HG03060 (cell line): ENCODE measurements at regions not wholly inside any gene's neighbourhood (a gene's known extent, or its start where the extent isn't known, plus 50 kb on each side); places are given as distances from the start of the nearest gene placed in this dataset.
"Not testable (repeated sequence)": the region's sequence is repeated elsewhere in the genome, so short reads cannot be mapped to it uniquely, and the experiment has no call there.

ENCODE experiments used
- ATAC-seq: cut with Tn5 transposase; IDR thresholded peaks from one replicate; pipeline ENCODE4 v1.9.1; 2021; ENCODE audit warnings: low read depth, moderate number of reproducible peaks; ENCODE audit not compliant: unreplicated experiment

DNA sequence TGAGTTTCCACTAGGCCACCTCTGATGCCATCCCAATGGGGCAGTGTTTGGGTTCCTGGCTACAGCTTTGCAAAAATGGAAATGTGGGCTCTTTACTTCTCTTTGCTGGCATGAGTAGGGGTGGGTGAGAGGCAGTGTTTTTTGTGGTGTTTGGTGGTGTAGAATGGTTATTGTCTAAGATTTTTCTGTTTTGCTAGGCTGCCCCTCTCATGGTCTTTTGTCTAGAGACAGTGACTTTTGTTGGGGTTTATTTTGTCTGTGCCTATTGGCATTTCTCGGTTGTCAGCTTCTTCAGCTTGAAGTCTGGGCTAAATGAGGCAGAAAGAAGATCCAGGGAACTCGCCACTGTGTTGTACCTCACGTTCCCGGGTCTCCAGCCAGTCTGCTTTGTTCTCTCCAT, 112.1 kb downstream of the CENPF start:
- no peak for ATAC-seq

DNA sequence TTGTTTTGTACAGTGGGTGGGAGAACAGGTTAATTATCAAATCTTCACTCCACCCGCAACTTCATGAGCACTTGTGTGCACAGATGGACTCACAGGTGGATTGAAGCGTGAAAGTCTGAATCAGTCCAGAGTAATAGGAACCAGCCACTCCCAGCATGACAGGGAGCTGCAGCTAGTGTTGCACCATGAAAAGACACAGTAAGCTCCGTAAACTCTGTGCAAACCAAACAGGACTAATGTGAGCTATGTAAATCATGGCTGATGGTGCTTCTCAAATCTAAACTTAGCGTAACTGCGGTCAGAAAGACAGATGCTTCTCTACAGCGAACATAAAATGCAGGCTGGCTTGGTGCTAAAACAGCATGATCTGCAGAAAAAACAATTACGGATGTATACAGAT, 114.4 kb downstream of the CENPF start:
- no peak for ATAC-seq

DNA sequence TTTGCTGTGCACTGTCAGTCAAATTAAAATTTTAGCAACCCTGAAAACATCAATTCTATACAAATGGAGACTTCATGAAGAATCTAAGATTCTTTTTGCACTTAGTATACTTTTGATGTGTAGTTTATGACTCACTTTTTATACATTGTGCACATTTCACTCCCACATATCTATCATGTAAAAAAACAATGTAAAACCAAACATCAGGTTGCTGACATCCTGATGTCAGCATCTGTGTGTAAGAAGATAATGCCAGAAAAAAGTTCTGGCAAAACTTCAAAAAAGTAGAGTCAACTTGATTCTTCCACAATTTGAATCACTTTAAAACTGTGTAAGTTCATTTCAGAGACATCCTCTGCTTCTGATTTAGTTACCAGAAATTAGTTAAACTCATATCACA, 115.7 kb downstream of the CENPF start:
- no peak for ATAC-seq

DNA sequence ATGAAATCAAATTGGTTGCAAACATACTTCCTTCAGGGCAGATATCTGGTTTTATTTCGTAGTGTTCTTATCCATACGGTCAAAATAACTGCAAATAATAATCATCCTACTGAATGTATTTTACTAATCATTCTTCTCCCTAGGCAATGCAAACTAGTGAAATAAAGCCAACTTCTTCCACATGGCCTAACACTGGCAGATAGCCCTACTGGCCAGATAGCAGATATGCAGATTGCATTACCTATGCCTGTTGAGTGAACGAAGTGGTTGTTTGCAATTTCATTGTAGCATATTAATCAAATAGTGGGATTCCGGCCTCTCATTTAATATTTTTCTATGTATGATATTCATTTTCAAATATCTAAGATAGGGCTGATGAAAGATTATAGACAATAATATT, 116.2 kb downstream of the CENPF start:
- ATAC-seq: no peak

DNA sequence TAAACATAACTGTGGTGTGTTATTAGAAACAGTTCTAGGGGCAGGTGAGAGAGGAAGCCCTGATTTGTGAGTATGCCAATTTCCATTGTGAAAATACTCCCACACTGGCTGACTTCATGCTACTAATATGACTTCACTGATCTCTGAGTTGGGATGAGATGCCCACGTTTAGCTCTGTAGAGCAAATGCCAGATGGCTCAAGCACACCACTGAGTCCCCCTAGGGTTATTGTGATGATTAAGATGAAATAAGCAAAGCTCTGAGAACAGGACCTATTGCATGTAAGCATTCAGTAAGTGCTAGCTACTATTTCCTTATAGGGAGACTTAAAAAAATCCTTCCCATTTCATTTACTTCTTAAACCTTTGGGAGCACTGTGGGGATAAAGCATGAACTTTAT, 117.6 kb downstream of the CENPF start:
- ATAC-seq: no peak

DNA sequence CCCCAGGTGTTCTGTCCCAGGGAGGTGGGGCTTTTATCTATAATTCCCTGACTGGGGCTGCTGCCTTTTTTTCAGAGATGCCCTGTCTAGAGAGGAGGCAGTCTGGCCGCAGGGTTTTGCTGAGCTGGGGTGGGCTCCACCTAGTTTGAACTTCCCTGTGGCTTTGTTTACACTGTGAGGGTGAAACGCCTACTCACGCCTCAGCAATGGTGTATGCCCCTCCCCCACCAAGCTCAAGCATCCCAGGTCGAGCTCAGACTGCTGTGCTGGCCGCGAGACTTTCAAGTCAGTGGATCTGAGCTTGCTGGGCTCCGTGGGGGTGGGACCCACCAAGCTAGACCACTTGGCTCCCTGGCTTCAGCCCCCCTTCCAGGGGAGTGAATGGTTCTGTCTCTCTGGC, 124.3 kb downstream of the CENPF start:
- no peak for ATAC-seq

DNA sequence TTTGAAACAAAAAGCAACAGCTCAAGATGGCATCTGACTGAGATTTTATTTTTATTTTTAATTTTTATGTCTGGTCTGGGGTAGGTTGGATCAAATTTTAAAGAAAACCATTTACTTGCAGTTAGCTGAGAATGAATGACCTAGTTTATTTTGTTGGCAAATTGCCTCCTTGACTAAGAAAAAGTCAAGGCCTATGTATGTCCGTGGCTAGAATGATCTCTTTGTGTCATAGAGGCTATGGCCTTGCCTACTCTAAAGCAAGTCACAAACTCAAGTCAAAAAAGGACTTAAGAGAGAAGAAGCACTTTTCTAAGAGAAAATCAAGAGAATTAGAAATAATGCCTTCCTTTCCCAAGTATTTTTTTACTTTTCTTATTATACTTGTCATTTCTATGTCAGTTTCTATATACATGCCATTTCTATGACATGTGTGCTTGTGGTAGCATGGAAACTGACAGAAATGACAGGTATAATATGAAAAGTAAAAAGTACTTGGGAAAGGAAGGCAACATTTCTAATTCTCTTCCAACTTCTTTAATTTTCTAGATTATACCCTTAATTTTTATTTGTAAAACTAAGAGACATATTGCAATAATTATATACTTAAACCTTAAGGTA, 136.7 kb downstream of the CENPF start:
- no peak for ATAC-seq

DNA sequence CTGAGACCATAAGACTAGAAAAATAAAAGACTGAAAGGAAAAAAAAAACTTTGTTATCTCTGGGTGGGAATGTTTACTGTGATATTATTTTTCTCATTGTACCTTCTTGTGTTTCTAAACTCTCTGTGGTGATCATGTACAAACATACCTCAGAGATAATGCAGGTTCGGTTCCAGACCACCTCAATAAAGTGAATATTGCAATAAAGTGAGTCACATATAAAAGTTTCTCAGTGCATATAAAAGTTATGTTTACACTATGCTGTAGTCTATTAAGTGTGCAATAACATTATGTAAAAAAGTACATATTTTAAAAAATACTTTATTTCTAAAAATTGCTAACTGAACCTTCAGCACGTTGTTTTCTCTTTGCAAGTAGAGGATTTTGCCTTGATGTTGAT, 137.5 kb downstream of the CENPF start:
- ATAC-seq: no peak

DNA sequence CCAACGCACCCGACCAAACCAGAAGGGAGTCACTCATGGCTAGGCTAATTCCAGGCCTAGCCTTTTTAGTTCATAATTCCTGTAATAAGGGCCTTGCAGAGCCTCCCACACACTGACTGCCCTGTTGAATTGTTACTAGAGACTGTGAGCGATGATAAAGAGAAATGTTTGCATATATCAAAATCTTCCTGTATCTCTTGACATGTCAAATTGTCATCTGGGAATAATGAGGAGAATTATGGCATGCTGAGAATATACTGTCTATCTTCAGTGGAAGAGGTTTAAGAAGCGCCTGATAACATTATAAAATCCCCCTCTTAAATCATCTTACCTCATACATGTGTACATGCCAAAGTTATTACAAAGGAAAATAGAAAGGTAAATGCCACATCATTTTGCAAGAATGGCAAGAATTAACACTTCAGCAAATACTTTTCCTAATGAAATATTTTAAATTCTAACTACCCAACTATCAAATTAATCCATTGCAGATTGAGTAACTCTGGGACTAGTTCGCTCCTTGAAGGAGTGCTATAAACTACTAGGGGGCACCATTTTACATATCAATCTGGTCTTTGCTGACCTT, 144.1 kb downstream of the CENPF start:
- ATAC-seq: no peak

DNA sequence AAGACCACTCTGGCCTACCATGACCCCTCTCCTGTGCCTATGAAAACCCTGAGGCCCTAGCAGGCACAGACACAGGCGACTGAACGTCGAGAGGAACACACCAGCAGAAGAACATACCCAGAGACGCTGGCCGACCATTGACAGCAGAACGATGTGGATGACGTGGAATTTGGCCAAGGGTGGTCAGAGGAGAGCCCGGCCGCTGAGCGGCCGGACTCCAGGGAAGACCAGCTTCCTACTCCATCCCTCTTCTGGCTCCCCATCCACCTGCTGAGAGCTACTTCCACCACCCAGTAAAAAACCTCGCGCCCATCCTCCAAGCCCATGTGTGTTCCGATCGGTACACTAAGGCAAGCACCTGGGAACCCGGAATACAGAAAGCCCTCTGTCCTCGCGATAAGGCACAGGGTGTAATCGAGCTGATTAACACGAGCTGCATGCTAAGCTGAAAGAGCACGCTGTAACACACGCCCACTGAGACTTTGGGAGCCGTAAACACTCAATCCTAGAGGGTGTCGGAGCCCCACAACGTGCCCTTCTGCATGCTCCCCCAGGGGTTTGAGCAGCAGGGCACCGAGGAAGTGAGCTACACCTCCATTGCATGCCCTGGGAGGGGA, 150.3 kb downstream of the CENPF start:
- no peak for ATAC-seq

DNA sequence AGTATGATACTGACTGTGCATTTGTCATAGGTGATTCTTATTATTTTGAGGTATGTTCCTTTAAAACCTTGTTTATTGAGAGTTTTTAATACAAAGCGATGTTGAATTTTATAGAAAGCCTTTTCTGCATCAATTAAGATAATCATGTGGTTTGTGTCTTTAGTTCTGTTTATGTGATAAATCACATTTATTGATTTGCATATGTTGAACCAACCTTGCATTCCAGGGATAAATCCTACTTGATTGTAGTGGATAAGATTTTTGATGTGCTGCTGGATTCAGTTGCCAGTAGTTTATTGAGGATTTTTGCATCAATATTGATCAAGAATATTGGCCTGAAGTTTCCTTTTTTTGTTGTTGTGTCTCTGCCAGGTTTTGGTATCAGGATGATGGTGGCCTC, 158.0 kb downstream of the CENPF start:
- no peak for ATAC-seq

DNA sequence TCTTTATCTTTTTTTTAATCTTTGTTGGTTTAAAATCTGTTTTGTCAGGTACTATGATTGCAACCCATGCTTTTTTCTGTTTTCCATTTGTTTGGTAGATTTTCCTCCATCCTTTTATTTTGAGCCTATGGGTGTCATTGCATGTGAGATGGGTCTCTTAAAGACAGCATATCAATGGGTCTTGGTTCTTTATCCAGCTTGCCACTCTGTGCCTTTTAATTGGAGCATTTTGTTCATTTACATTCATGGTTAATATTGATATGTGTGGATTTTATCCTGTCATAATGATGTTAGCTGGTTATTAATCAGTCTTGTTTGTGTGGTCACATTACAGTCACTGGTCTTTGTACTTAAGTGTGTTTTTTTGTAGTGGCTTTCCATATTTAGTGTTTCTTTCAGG, 159.9 kb downstream of the CENPF start:
- ATAC-seq: no peak

DNA sequence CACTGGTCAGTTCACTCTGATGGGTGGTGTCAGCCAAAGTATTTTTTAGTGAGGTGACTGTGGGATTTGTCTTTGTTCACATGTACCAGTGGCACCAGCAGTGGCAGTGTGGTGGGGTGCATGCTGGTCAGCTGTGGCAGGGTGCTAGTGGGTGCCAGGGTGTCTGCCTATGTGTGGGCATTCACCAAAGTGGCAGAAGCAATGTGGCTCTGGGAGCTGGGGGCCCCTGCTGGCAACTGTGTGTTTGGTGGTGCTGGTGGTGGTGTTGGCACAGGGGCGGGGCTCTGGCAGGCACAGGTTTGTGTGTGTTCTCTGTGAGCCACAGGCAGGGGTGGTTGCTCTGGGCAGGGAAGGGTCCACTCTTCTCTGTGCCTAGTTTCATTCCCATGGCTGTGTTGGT, 161.5 kb downstream of the CENPF start:
- ATAC-seq: no peak

DNA sequence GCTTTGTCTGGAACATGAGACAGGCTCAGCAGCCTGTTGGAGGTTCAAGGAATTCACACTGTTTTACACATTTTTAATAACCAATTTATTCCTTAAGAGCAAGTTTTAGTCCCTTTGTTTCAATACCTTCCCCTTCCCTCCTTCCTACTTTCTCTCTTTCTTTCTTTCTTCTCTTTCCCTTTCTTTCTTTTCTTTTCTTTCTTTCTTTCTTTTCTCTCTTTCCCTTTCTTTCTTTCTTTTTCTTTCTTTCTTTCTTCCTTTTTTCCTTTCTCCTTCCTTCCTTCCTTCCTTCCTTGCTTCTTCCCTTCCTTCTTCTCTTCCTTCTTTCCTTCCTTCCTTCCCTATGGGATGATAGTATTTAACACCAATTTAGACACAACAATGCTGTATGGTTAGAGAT, 164.2 kb downstream of the CENPF start:
- ATAC-seq: no peak

DNA sequence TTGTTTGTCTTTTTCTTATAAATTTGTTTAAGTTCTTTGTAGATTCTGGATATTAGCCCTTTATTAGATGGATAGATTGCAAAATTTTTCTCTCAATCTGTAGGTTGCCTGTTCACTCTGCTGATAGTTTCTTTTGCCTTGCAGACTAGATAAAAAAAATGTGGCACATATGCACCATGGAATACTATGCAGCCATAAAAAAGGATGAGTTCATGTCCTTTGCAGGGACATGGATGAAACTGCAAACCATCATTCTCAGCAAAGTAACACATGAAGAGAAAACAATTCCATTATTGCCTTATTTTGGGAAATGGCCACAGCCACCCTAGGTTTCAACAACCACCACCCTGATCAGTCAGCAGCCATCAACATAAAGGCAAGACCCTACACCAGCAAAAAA, 166.7 kb downstream of the CENPF start:
- not testable (repeated sequence) for ATAC-seq

DNA sequence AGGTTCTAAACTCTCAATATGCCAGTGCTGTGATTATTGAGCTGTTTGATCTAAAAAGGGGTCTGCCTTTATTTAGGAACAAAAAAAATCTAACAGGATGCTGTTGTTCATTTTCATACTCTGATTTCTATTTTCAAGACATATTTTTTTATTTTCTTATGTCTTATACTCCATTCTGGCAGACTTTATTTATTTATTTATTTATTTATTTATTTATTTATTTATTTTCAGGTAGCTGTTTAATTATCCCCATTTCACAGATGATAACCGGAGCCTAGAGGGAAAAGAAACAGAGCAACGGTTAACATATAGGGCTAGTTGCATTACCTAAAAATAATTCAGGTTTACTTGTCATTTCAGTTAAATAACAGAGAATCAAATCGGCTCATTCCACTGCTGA, 174.4 kb downstream of the CENPF start:
- no peak for ATAC-seq

DNA sequence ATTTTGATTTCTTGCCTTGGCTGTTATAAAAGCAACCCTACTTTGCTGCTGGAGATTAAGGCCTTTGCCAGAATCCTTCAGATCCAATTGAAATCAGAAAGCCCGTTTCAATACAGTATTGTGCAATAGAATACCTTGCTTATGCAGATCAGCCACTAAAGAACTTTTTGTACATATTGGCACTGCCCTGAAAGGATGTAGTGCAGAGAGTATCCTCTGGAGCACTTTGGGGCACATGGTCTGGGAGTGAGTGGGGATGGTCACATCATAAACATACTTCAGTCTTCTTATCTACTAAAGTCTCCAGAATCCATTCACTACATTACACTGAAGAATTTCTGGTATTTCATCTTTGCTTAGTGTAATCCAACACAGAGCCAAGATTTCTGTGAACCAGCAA, 189.0 kb downstream of the CENPF start:
- ATAC-seq: no peak

DNA sequence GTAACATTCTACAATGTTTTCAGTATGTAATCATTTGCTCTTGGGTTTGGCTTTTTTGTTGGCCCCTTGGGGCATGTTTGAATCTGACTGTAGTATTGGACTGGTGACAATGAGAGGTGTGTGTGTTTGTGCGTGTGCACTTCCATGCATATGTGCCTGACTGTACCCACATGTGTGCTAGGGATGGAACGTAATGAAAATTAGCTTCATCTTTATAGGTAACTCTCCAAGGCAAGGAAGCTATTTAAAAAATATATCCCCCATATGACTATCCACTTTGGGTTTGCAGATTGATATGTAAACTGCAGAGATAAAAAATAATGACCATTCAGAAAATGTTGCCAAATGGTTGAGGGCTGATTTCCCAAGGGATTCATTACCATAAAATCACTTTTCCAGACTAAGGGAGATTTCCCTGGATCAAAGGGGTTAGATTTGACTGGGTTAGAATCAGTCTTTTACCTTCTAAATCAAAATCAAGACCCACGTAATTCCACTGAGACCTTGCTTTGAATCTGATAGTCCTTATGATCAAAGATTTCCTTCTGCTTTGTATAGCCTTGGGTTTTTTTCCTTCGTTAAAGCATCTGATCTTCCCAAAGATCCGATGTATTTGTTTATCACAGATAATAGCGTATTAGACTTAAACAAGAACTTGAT, 189.7 kb downstream of the CENPF start:
- ATAC-seq: no peak

DNA sequence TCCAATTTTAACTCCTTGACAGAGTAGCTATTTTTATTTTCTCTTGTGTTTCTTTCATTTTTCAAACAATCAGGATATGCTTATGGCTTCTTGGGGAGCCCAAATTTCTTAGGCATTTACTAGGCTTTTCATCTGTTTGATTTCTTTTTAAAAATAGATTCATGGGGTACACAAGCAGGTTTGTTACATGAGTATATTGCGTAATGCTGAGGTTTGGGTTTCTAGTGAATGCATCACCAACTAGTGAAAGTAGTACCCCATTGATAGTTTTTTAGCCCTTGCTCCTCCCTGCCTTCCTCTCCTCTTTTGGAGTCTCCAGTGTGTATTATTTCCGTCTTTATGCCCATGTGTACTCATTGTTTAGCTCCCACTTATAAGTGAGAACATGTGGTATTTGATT, 190.7 kb downstream of the CENPF start:
- no peak for ATAC-seq

DNA sequence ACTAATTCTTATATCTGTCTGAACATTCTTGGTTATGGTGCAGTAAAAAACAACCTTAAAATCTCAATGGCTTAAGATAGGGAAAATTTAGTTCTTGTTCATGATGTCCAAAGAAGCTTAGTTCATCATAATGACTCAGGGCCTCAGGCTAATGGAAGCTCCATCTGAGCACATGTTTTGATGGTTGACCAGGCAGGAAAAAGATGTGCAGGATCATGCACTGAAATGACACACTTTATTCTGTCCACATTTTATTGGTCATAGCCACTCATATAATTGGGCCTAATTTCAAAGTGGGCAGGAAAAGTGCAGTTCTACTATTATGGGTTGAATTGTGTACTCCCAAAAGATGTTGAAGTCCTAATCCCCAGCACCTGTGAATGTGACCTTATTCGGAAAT, 198.2 kb downstream of the CENPF start:
- ATAC-seq: no peak

DNA sequence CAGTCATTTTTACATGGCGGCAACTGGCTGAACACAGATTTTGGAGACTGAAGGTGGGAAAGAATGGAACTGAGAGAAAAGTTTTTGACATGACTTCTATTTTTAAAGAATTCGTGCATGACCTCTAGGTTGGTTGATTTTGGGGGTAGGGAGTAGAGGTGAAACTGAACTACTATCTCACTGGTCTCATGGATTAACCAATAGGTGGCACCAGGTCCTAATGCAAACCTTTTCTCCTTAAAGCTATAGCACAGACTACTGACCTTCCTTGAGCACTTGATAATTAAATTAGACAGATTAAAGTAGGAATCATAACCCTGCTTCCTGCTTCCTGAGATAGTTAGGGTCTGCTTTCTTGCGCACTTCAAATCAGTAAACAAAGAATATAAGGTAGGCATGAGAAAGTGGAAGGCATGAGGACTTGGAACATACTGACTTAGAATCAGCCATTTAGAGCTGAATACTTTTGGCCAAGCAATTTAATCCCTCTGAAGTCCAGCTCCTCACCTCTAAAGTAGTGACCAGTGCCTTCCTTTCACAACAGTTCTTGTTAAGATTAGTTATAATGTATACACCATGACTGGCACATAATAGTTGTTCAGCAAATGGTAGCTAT, 206.0 kb downstream of the CENPF start:
- ATAC-seq: no peak

DNA sequence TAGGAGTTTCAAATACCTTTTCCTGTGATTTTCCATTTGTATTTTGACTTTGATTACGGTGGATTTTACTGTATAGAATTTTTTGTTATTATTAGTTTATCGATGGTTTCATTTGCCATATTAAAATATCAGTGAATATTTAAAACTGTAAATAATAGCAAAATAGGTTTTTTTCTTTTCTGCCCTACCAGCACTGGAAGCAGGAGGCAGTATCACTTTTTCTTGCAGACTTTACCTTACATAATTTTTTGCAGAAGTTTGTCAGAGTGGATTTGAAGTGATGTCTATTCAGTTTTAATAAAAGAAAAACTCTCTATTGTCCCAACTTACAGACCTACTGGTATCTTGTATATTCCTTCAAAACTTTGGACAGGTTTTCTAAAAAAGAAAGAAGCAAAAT, 213.6 kb downstream of the CENPF start:
- no peak for ATAC-seq
